NCI-H2196 (cell line): ENCODE measurements at regions not wholly inside any gene's neighbourhood (a gene's known extent, or its start where the extent isn't known, plus 50 kb on each side); places are given as distances from the start of the nearest gene placed in this dataset.
"Not testable (repeated sequence)": the region's sequence is repeated elsewhere in the genome, so short reads cannot be mapped to it uniquely, and the experiment has no call there.

Source experiments
- DNase-seq: peaks from one replicate; lab custom pipeline; 2025; ENCODE audit not compliant: unreplicated experiment; lab: John Stamatoyannopoulos, UW

DNA sequence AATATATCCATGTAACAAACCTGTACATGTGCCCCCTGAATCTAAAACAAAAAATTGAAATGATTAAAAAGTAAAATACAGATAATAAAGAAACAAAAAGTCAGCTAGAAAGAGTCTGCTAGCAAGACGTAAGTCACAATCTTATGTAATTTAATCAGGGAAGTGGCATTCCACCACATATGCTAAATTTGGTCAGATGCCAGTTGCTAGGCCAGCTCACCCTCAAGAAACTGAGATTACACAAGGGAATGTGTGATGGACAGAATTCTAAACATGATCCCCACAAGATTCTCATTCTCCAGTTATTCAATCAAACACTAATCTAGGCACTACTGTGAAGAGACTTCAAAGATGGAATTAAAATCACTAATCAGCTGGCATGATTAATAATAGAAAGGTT is 689.3 kb downstream of the CENPC start:
- DNase-seq = no peak

DNA sequence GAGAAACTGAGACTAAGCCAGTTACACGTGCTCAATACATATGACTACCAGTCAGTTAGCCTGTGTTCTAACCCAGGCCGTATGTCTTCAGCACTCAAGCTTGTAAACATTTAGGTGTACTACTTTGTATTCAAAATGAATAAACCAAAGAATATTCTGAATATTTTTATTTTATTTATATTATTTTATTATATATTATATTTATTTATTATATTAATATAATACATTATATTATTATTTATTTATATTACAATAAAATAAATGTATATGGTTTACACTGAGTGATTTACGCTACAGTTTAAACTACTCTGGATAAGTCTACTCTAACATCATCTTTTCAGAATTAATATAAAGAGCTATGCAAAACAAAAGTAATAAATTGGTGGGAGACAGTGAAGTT is 691.5 kb downstream of the CENPC start:
- DNase-seq = no peak

DNA sequence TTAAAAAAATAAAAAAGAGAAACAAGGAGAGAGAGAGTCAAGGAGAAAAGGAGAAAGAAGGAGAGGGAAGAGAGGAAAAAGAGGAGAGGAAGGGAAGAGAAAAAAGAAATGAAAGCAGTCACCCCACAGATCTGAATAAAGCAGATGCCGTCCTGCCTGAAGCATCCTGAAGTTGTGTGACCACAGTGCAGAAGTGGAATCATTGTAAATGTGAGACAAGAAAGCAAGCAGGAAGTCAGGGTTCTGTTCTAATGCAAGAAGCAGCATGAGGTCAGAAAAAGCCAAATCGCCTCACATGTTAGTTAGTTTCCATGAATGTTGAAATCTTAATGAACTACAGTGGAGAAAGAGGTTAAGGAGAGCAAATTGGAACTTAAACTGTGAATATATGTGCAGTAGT is 692.5 kb downstream of the CENPC start:
- DNase-seq = no peak

DNA sequence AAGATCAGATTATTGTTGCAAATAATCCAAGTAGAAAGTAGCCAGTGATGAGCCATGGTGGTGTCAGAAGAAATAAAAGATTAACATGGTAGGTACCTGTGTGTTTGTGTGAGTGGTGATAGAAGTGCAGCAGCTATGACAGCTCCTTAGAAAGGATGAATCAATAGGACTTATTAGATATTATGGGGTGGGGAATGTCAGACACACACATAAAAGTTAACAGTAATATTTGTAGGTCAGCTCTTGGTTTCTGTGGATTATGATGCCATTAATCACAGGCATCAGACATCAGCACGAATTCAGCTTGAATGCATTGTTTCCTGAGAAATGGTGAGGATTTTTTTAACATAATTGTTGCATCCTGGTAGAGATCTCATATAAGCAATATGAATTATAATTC is 695.7 kb downstream of the CENPC start:
- DNase-seq = no peak

DNA sequence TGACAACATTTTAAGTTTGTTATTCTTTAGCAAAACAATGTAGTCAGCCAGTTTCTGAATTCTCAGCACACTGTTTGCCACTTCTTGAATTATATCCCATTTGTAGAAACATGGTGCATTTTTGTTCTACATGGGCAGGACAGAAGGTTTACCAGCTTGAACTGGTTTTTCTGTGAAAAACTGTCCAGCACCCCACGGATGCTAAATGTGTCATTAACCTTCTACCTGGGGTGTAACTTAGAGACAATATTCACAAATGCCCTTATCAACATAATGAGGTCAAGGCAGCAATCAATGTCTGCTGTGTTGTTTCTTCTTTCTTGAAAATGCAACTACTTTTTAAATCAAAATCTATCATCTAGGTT is 702.6 kb downstream of the CENPC start:
- DNase-seq = no peak

DNA sequence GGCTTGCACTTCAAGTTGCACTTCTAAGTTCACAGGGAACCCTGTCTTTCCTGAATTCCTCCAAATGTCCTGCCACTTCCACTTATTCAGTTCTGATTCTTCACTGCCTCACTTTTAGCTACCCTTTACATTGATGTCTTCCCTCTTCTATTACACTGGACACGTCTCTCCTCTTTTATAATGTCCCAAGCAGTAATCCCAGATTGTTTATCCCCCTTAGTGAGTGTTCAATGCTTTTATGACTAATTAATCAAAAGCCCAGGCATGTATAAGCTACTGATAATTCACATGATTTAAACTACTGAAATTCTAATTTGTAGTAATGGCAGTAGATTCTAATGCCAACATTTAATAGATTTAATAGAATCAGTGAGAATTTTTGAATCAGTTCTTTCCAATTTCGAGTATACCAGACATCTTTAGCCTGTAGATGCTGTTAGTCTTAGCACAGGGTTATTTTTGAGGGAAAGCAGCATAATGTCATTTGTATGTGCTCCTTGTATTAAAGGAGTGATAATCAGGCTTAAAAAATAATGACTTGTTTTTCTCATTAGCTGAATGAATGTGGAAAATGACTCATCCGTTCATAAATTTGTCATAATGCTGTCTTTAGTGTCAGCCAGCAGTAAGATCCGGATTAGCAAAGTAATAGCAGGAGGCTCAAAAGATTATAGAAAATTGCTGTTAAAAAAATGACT is 703.1 kb downstream of the CENPC start:
- DNase-seq = no peak

DNA sequence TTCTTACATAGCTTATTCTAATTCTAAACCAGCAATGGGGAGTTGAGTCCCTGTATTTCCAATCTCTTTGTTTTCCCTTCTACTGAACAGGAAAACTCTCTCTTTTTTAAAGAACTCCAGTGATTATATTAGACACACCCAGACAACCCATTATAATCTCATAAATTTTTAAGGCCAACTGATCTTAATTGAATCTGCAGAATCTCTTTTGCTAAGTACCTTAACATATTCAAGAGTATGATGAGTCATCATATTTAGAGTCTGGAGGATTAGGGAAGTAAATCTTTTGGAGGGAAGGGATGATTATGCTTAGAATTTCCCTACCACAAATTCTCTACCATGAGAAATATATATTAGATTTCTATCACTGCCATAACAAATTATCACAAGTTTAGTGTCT is 705.1 kb downstream of the CENPC start:
- DNase-seq = no peak

DNA sequence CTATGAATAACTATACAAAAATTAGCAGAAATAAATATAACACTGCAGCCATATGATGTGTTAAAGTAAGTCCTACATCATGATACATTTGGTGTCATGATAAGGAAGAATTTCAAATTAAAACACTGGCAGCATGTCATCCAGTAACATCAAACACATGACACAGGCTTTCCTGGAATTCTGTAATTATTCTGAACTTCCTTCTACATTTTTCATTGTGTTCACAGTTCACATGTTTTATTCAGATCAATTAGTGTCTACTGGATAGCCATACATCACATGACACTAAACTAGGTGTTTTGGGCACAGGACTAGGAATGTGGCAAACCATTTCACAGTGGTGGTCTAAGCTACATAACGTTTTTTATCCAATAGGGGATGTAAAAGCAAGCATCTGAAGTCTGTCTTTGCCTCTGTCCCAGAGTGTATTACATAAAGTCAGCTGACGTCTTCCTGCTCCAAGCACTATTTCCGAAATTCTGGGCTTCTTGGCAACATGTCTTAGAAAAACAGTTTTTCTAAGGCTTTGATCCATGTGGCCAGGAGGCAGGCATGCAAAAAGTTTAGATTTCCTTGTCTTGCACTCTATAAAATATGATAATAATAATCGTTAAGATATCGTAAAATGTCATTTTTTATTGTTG is 707.9 kb downstream of the CENPC start:
- no peak for DNase-seq

DNA sequence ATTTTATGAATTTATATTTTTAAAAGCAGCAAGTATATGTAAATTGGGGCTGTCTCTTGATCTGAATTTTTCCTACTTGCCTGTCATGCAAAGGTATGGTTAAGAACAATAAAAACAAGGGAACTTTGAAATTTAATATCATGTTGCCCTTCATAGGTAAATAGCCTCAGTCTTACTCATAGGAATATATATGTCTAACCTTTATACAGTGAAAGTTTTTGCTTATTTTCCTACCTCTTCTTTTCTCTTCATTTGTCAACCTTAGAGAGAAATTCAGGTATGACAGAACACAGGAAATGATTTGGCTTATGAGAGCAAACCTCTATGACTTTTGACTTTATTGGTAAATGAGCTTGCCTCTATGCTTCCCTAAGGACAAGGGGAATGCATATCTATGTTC is 716.0 kb downstream of the CENPC start:
- DNase-seq = no peak

DNA sequence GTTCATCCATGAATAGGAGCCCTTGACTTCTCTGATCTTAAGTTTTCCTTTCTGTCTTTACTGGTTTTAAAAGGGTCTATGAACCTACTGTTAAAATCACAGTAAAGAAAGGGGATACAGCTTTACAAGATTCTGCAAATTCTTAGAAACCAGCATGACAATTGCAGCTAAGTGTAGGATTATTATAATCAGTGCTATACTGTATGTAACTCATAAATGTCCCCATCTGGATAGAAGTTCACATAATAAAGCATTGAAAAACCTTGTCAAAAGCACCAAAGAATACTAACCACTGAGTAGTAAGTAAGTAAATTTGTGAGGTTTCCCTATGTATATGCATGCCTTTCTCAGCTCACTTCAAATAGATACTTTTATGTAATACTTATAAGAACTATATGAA is 724.6 kb downstream of the CENPC start:
- DNase-seq = no peak

DNA sequence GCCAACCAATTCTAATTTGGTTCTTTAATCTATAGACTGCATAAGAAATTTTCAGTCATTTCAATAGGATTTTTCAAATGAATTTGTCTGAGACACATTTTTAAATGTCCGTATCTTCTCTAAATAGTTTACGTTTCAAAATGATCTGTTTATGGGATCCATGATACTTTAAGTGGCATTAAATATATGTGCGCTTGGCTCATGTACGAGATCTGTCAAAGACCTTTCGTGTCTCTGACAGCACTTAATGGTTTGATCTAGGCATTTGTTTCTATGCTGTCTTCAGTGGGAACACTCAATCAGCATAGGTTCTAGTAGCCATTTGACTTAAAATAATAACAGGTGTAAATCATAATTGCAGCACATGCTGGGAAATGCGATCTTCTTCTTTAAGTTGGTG is 731.0 kb downstream of the CENPC start:
- no peak for DNase-seq

DNA sequence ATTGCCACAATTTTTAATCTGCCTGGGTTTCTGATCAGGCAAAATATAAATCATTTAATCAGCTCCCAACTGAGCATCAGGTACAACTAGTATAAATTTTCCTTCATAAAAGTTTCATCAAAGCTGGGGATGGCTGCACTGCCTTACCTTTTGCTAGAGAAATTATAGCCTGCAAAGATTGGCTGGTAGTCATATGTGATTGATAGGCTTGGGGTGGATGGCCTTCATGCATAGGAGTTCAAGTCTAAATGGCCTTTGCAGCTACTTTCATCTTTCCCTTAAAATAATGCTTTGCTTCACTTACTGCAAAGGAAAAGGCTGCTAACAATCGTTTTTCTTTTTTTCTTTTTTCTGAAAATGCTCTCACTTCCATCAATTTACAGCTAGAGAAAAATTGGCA is 739.7 kb downstream of the CENPC start:
- DNase-seq = no peak

DNA sequence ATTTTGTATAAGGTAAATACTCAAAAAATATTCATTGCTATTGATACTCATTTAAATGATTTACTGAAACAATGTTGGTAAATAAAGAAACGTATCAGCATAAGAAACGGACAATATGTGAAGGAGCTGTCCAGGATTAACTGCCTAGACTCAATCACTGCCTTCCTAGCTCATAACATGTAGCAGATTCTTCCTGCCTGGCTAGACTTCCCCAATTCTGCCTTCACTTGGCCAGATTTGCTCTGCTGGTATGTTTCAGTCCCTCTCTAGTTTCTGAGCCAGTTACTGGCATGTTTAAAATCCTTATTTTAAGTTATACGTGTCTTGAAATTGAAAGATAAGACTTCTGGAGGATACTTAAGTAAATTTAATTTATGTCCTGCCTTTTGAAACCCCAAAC is 740.3 kb downstream of the CENPC start:
- DNase-seq = no peak

DNA sequence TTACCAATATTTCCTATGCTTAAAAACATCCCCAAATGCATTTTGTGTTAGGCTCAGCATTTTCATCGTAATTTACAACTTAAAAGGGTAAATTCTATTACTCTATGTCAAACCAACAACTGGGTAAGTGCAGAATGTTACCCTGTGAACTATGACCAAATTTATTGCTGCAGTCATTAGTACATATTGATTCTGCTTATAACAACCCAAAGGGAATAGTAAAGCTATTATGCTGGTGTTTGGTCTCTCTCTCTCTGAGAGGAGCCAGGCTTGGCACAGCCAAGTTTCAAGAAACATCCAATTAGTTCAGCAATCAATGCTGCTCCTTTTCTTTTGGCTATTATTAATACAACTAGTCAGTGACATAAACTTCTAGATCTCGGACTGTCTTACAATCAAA is 747.7 kb downstream of the CENPC start:
- DNase-seq = no peak

DNA sequence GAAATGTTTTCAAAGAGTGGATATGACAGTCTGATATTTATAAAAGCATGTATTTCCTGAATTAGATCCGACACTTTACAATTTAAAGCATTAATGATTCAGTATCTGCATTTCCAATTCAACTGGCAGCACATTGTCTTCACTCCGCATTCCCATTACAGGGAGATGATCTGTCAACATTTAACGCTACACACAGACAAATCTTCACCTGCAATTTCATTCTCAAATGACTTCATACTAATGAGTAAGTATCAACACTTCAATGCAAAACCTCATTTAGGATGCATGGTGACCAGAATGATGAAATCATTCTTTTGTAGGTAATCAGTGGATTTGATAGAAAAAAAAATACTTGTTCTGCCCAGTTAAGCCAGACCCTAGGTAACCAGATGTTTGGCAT is 749.6 kb downstream of the CENPC start:
- DNase-seq = no peak

DNA sequence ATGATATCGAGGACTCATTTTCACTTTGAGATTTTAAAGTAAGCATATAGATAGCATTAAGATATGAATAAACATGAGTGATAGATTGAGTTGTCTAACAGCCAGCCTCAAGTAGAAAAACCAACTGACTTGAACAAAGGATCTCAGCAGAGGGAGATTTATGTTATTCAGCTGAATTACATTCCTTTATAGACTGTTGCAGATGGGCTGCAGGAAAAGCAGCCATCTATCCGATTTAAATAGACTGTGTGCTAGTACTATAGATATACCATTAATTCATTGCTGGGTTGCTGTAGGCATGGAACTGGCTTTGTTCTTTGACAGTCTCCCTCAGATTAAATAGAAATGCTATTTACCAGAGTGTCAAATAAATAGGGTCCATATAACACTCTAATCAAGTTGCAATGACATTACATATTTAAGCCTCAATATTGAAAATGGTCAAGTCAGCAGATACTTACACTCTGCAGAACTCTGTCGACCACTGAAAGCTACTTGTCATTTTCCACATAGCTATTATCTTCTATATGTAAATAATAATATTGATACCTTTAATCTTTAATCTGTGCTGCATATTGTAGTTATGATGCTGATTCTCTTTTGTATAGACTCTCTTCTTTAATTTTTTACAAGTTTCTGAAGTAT is 750.8 kb downstream of the CENPC start:
- no peak for DNase-seq

DNA sequence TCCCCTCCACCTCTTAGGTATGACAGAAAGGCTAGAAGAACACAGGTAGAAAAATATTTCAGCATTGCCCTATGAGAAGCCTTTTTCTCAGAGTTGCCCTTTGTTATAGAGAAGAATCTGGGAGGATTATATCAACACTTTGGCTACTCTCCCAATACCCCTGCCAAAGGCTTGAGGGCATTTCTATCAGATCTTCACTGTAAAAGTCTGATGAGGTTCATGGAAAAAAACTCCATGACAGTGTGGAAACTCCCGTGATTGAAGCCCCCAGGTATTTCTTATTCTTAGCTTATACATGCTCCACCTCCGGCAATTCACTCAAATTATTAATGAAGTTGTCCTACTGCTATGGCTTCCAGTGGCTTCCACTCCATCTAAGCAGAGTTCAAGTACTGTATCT is 753.6 kb downstream of the CENPC start:
- no peak for DNase-seq

DNA sequence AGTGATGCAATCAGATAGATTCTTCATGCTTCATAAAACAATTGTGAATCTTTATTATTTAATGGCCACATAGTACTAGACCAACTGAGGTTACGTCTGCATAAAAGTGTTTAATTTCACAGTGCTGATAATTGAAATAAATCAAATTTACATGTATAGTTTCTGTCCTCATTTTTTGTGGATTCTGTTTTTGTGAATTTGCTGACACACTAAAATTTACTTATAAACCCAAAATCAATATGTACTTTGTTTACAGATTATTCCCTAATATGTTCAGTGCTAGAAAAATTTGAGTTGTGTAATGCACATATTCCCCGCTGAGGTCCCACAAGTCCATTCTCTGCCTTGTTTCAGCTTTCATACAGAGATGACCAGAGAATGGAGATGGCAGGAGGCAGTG is 759.8 kb downstream of the CENPC start:
- no peak for DNase-seq

DNA sequence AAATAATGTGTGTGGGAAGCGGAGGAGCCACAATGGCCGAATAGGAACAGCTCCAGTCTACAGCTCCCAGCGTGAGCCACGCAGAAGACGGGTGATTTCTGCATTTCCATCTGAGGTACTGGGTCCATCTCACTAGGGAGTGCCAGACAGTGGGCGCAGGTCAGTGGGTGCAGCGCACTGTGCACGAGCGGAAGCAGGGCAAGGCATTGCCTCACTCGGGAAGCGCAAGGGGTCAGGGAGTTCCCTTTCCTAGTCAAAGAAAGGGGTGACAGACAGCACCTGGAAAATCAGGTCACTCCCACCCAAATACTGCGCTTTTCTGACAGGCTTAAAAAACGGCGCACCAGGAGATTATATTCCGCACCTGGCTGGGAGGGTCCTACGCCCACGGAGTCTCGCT is 762.6 kb downstream of the CENPC start:
- not testable (repeated sequence) for DNase-seq

DNA sequence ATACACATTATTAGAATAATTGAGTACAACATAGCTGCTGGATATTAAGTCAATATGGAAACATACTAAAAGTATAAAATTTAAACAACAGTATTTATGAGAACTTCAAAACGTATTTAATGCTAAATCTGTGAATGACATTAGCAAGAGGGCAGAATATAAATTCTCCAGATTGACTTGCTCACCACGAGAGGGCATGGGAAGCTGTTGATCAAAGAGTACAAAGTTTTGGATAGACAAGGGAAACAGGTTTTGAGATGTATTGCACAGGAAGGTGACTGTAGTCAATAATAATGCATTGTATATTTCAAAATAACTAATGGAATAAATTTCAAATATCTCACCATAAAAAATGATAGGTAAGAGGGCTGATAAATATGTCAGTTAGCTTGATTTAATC is 768.2 kb downstream of the CENPC start:
- DNase-seq = no peak

DNA sequence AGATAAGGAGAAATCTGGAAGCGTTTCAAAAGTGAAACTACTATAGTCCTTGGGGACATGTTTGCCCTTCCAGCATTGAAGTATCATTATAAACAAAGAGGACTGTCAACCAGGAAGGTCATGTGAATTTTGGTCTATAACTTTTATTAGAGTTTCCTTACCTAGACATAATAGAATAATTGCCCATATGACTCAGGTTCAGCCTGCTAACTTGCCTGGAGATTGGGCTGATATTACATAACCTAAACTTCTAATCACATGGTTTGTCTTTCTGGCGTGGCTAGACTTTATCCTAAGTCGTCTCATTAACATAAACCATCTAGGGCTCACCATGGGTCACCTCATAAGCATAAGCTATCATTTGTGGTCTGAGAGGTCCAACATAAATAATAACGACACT is 775.9 kb downstream of the CENPC start:
- no peak for DNase-seq

DNA sequence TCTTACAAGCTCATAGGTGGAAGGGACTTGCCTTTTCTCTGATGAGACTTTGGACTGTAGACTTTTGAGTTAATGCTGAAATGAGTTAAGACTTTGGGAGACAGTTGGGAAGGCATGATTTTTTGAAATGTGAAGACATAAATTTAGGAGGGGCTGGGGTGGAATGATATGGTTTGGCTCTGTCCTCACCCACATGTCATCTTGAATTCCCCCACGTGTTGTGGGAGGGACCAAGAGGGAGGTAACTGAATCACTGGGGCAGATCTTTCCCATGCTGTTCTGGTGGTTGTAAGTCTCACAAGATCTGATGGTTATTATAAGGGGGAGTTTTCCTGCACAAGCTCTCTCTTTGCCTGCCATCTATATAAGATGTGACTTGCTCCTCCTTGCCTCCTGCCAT is 777.9 kb downstream of the CENPC start:
- DNase-seq = no peak

DNA sequence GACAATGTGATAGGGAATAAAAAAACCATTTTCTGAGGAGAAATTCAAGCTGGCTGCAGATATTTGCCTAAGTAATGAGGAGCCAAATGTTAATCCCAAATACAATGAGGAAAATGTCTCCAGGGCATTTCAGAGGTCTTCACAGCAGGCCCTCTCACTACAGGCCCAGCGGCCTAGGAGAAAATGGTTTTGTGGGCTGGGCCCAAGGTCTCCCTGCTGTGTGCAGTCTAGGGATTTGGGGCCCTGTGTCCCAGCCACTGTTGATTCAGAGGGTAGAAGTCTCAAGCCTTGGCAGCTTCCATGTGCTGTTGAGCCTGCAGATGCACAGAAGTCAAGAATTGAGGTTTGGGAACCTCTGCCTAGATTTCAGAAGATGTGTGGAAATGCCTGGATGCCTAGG is 778.7 kb downstream of the CENPC start:
- DNase-seq = no peak
